Adrenal gland (tissue), 9 donors: ENCODE measurements at regions not wholly inside any gene's neighbourhood (a gene's known extent, or its start where the extent isn't known, plus 50 kb on each side); places are given as distances from the start of the nearest gene placed in this dataset.

ENCODE experiments used
- DNase-seq, 7 donors: peaks; one replicate each; pipeline ENCODE4 v3.0.0-alpha.2; 2019 to 2020
- H3K27ac ChIP-seq, 5 donors: fragments of 200-600 bp; sonication (generic) in 4 of 5; 1 replicate in 3 of 5; 2 replicates in 2 of 5; pipeline versions ENCODE4 v1.5.1 to v1.8.0; 2016 to 2020; ENCODE audit warnings: mild to moderate bottlenecking in 1 of 5
- H3K27me3 ChIP-seq: fragments of 200-600 bp; 2 replicates; pipeline ENCODE4 v1.8.0; 2021
- H3K36me3 ChIP-seq, 2 donors: fragments of 200-600 bp; replicated peaks in 1 of 2; 1 replicate in 1 of 2; 2 replicates in 1 of 2; pipeline versions ENCODE4 v1.5.1 to v1.8.0; 2018 to 2022
- H3K4me1 ChIP-seq, 2 donors: fragments of 200-600 bp; replicated peaks in 1 of 2; 1 replicate in 1 of 2; 2 replicates in 1 of 2; pipeline versions ENCODE4 v1.5.1 to v1.8.0; 2018 to 2021
- H3K4me3 ChIP-seq, 4 donors: fragments of 200-600 bp; sonication (generic) in 3 of 4; one replicate each; pipeline ENCODE4 v1.5.1; 2016 to 2018
- H3K9me3 ChIP-seq, 3 donors: fragments of 200-600 bp; sonication (generic) in 1 of 3; replicated peaks in 1 of 3; 1 replicate in 2 of 3; 2 replicates in 1 of 3; pipeline versions ENCODE4 v1.5.1 to v1.8.0; 2016 to 2021
- CTCF ChIP-seq, 6 experiments: fragments of 450-650 bp in 4 of 6; fragments of 200-600 bp in 2 of 6; sonication (generic) in 1 of 6; IDR thresholded peaks; 1 replicate in 5 of 6; 2 replicates in 1 of 6; pipeline versions ENCODE4 v1.5.1 to v1.8.0; 2016 to 2021; ENCODE audit warnings: antibody characterized with exemption in 6 of 6, mild to moderate bottlenecking in 2 of 6, moderate library complexity in 1 of 6
- POLR2A ChIP-seq, 2 donors: fragments of 450-650 bp; IDR thresholded peaks; one replicate each; pipeline ENCODE4 v1.6.1; 2017; ENCODE audit warnings: antibody characterized with exemption in 2 of 2, mild to moderate bottlenecking in 2 of 2, moderate library complexity in 1 of 2
- WGBS, 4 donors: extraction: QIAGEN DNeasy Blood & Tissue Kit in 2 of 4; methylation state at CpG; one replicate each; pipeline versions ENCODE4 v1.1.5 to v1.1.7; 2013 to 2017; 5-methylcytosine and 5-hydroxymethylcytosine counted together
- intact Hi-C, 2 donors: fragments of 100-400 bp; cut with DNase I; formaldehyde crosslinking; loops; one replicate each; pipeline versions ENCODE4 v1.14.1 to v1.15.0; 2022 to 2023
- donor health status: healthy with polysubstance abuse.
- donor health status: Bipolar disorder and iron deficiency.
- donor health status: DM: yes; HTN: yes; CAD: no.
- donor health status: DM: no; HTN: no; CAD: no.
- donor health status: DM: no; HTN: no; CAD: no.

- Histone ChIP-seq H3K27ac (no peak overlapping the region), H3K4me1 (peaks cover 0 to 4% of the 10 kb centered on the region in 2 donors), H3K9me3 (no peaks in the 10 kb centered on the region), H3K4me3 (no peak overlapping the region), H3K36me3 (no peaks in the 10 kb centered on the region), H3K27me3 (no peaks in the 10 kb centered on the region)
- intact Hi-C loops, result no loop called here
- no peak for TF ChIP-seq POLR2A (IDR thresholded peaks at IDR 0.05)
- 43 to 56% (median 45%) methylated on average over 3 of the region's 3 CpGs for WGBS, 4 donors
- no peak for DNase-seq
These were observed 249.7 kb upstream of the MAP3K1 start for GRCh38 chr5:56565644-56566043.

GRCh38 chr5:56565283-56565615 is 250.1 kb upstream of the MAP3K1 start:
- WGBS, 4 donors, result 69 to 95% (median 77%) methylated on average over 3 of the region's 3 CpGs
- Histone ChIP-seq H3K4me3 (no peak overlapping the region), H3K27ac (no peak overlapping the region), H3K9me3 (no peaks in the 10 kb centered on the region), H3K27me3 (no peaks in the 10 kb centered on the region), H3K4me1 (peaks cover 0 to 4% of the 10 kb centered on the region in 2 donors), H3K36me3 (no peaks in the 10 kb centered on the region)
- no peak for TF ChIP-seq POLR2A (IDR thresholded peaks at IDR 0.05)
- no peak for TF ChIP-seq CTCF (IDR thresholded peaks at IDR 0.05)
- no peak for DNase-seq
- intact Hi-C loops, result no loop called here

GRCh38 chr5:56564541-56565282 is 250.6 kb upstream of the MAP3K1 start:
- 58 to 82% (median 68%) methylated on average over 7 of the region's 7 CpGs for WGBS, 4 donors
- no peak for DNase-seq
- intact Hi-C loops, result no loop called here

GRCh38 chr5:56561455-56561854 is 253.9 kb upstream of the MAP3K1 start:
- Histone ChIP-seq H3K27ac (no peak overlapping the region), H3K4me3 (no peak overlapping the region), H3K27me3 (no peaks in the 10 kb centered on the region), H3K36me3 (no peaks in the 10 kb centered on the region), H3K4me1 (no peaks in the 10 kb centered on the region), H3K9me3 (no peaks in the 10 kb centered on the region)
- intact Hi-C loops, result no loop called here
- 66 to 83% (median 71%) methylated on average over 2 of the region's 2 CpGs for WGBS, 4 donors
- TF ChIP-seq POLR2A (IDR thresholded peaks at IDR 0.05) (no peak), CTCF (IDR thresholded peaks at IDR 0.05) (no peak)
- no peak for DNase-seq

More at GRCh38 chr5:56564541-56565282, 250.6 kb upstream of the MAP3K1 start:
- no peaks in the 10 kb centered on the region for H3K9me3 ChIP-seq
- H3K4me3 ChIP-seq, result no peak overlapping the region
- H3K27ac ChIP-seq, result no peak overlapping the region
- H3K36me3 ChIP-seq, result no peaks in the 10 kb centered on the region
- no peak for TF ChIP-seq CTCF (IDR thresholded peaks at IDR 0.05)
- H3K27me3 ChIP-seq, result no peaks in the 10 kb centered on the region
- H3K4me1 ChIP-seq, result peaks cover 0 to under 1% of the 10 kb centered on the region in 2 donors

GRCh38 chr5:56558131-56558745 is 257.1 kb upstream of the MAP3K1 start:
- intact Hi-C loops, result no loop called here
- H3K27ac ChIP-seq, result no peak overlapping the region
- no peaks in the 10 kb centered on the region for H3K27me3 ChIP-seq
- H3K9me3 ChIP-seq, result no peaks in the 10 kb centered on the region
- no peak for DNase-seq
- 67 to 81% (median 74%) methylated on average over 4 of the region's 4 CpGs for WGBS, 4 donors
- no peak overlapping the region for H3K4me3 ChIP-seq
- TF ChIP-seq CTCF (IDR thresholded peaks at IDR 0.05) (no peak), POLR2A (IDR thresholded peaks at IDR 0.05) (no peak)
- H3K4me1 ChIP-seq, result no peaks in the 10 kb centered on the region
- H3K36me3 ChIP-seq, result no peaks in the 10 kb centered on the region
